HG03095 (cell line): ENCODE measurements at regions not wholly inside any gene's neighbourhood (a gene's known extent, or its start where the extent isn't known, plus 50 kb on each side); places are given as distances from the start of the nearest gene placed in this dataset.
"Not testable (repeated sequence)": the region's sequence is repeated elsewhere in the genome, so short reads cannot be mapped to it uniquely, and the experiment has no call there.

Experiments
- ATAC-seq: cut with Tn5 transposase; IDR thresholded peaks from one replicate; pipeline ENCODE4 v1.9.1; 2021; ENCODE audit warnings: moderate library complexity; ENCODE audit not compliant: unreplicated experiment

GRCh38 chr15:38726187-38726586 lies 161.6 kb upstream of the RASGRP1 start:
- no peak for ATAC-seq

- ATAC-seq: no peak
Measured at GRCh38 chr15:38733331-38733730, 168.7 kb upstream of the RASGRP1 start.

- ATAC-seq: no peak
Measured at GRCh38 chr15:38740206-38740605, 175.6 kb upstream of the RASGRP1 start.

- ATAC-seq: no peak
Measured at GRCh38 chr15:38743147-38743546, 178.5 kb upstream of the RASGRP1 start.

GRCh38 chr15:38745126-38745525 lies 180.5 kb upstream of the RASGRP1 start:
- ATAC-seq: no peak

- no peak for ATAC-seq
Measured at GRCh38 chr15:38745626-38746025, 181.0 kb upstream of the RASGRP1 start.

- no peak for ATAC-seq
Measured at GRCh38 chr15:38746211-38746610, 181.6 kb upstream of the RASGRP1 start.

GRCh38 chr15:38748710-38749109 lies 184.1 kb upstream of the RASGRP1 start:
- no peak for ATAC-seq

GRCh38 chr15:38750786-38751185 lies 186.2 kb upstream of the RASGRP1 start:
- ATAC-seq: no peak

- no peak for ATAC-seq
Measured at GRCh38 chr15:38755718-38756117, 191.1 kb upstream of the RASGRP1 start.

- no peak for ATAC-seq
Measured at GRCh38 chr15:38756441-38756840, 191.8 kb upstream of the RASGRP1 start.

GRCh38 chr15:38758043-38758442 lies 193.4 kb upstream of the RASGRP1 start:
- no peak for ATAC-seq

GRCh38 chr15:38761681-38762080 lies 197.1 kb upstream of the RASGRP1 start:
- ATAC-seq: no peak

- ATAC-seq: no peak
Measured at GRCh38 chr15:38768970-38769369, 204.4 kb upstream of the RASGRP1 start.

GRCh38 chr15:38769492-38769891 lies 204.9 kb upstream of the RASGRP1 start:
- ATAC-seq: no peak

- not testable (repeated sequence) for ATAC-seq
Measured at GRCh38 chr15:38774076-38774475, 209.5 kb upstream of the RASGRP1 start.

- no peak for ATAC-seq
Measured at GRCh38 chr15:38781196-38781595, 216.6 kb upstream of the RASGRP1 start.

- no peak for ATAC-seq
Measured at GRCh38 chr15:38782156-38782555, 217.5 kb upstream of the RASGRP1 start.

GRCh38 chr15:38788918-38789317 lies 224.3 kb upstream of the RASGRP1 start:
- no peak for ATAC-seq

GRCh38 chr15:38789566-38789965 lies 225.0 kb upstream of the RASGRP1 start:
- no peak for ATAC-seq

GRCh38 chr15:38793206-38793810 lies 228.7 kb upstream of the RASGRP1 start:
- ATAC-seq: no peak

- ATAC-seq: no peak
Measured at GRCh38 chr15:38795471-38796245, 231.0 kb upstream of the RASGRP1 start.

GRCh38 chr15:38796589-38796988 lies 232.0 kb upstream of the RASGRP1 start:
- ATAC-seq: no peak
